ENCODE measurements at regions not wholly inside any gene's neighbourhood (a gene's known extent, or its start where the extent isn't known, plus 50 kb on each side); places are given as distances from the start of the nearest gene placed in this dataset.

DNA sequence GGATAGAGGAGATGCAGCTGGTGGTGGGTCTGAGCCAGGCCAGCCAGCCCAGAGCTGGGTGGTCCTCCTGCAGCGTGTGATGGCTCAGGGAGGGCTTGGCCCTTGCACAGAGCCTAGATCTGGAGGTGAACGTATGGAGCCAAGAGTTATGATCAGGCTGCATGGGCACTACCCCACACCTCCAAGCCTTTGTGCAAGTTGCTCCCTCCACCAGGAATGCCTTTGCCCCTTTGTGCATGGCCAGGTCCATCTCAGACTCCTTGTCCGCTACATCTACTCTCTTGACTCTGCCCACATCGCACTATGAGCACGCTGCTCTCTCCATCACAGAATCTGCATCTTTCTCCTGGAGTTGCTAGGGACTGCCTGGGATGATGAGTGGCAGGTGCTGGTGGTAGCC, 895.7 kb downstream of the TBC1D22A start:
- no peak for TF ChIP-seq CTCF (IDR thresholded peaks at IDR 0.05; ENCODE audit: insufficient read depth, low read length, poor library complexity, severe bottlenecking)
- TF ChIP-seq EZH2phosphoT487 (conservative IDR thresholded peaks at IDR 0.05; ENCODE audit: low read length) = no peak
